HG02588 (cell line): ENCODE measurements at regions not wholly inside any gene's neighbourhood (a gene's known extent, or its start where the extent isn't known, plus 50 kb on each side); places are given as distances from the start of the nearest gene placed in this dataset.
A peak's percentile ranks its signal among the peaks of the same experiment; 100 is the strongest.

Experiments
- ATAC-seq: cut with Tn5 transposase; IDR thresholded peaks from one replicate; pipeline ENCODE4 v1.9.1; 2021; ENCODE audit warnings: mild to moderate bottlenecking, moderate library complexity; ENCODE audit not compliant: unreplicated experiment

GRCh38 chr7:41834805-41835694 is 132.2 kb upstream of the INHBA start:
- no peak for ATAC-seq

GRCh38 chr7:41832941-41833340 is 130.1 kb upstream of the INHBA start:
- ATAC-seq: no peak

GRCh38 chr7:41830271-41830670 is 127.4 kb upstream of the INHBA start:
- ATAC-seq: no peak

- no peak for ATAC-seq
Observed at GRCh38 chr7:41828911-41829310, 126.0 kb upstream of the INHBA start.

- ATAC-seq: no peak
Observed at GRCh38 chr7:41826641-41827040, 123.8 kb upstream of the INHBA start.

- no peak for ATAC-seq
Observed at GRCh38 chr7:41825927-41826480, 123.1 kb upstream of the INHBA start.

- no peak for ATAC-seq
Observed at GRCh38 chr7:41824284-41824683, 121.4 kb upstream of the INHBA start.

- ATAC-seq: no peak
Observed at GRCh38 chr7:41822259-41822817, 119.4 kb upstream of the INHBA start.

GRCh38 chr7:41821521-41822213 is 118.8 kb upstream of the INHBA start:
- no peak for ATAC-seq

- no peak for ATAC-seq
Observed at GRCh38 chr7:41820111-41820671, 117.3 kb upstream of the INHBA start.

- no peak for ATAC-seq
Observed at GRCh38 chr7:41819645-41820044, 116.8 kb upstream of the INHBA start.

GRCh38 chr7:41818765-41819398 is 116.0 kb upstream of the INHBA start:
- ATAC-seq: no peak

GRCh38 chr7:41817386-41817785 is 114.5 kb upstream of the INHBA start:
- no peak for ATAC-seq

GRCh38 chr7:41816111-41816510 is 113.2 kb upstream of the INHBA start:
- peak; percentile 40 for ATAC-seq

GRCh38 chr7:41814888-41815287 is 112.0 kb upstream of the INHBA start:
- ATAC-seq: no peak

- no peak for ATAC-seq
Observed at GRCh38 chr7:41813286-41813685, 110.4 kb upstream of the INHBA start.

- no peak for ATAC-seq
Observed at GRCh38 chr7:41811941-41812340, 109.1 kb upstream of the INHBA start.

GRCh38 chr7:41809940-41810576 is 107.2 kb upstream of the INHBA start:
- peak; percentile 95 for ATAC-seq

- ATAC-seq: no peak
Observed at GRCh38 chr7:41809529-41809939, 106.6 kb upstream of the INHBA start.

GRCh38 chr7:41809116-41809515 is 106.2 kb upstream of the INHBA start:
- ATAC-seq: no peak
